A549 (cell line): ENCODE measurements at regions not wholly inside any gene's neighbourhood (a gene's known extent, or its start where the extent isn't known, plus 50 kb on each side); places are given as distances from the start of the nearest gene placed in this dataset.

Source experiments
- ATAC-seq, 2 experiments: fragments of 200-7000 bp in 1 of 2; fragments of >200 bp in 1 of 2; cut with Nextera tagmentation in 1 of 2; cut with Tn5 transposase in 1 of 2; 3 replicates each; pipeline versions ENCODE4 v1.8.0 to v1.9.1; 2018 to 2020; ENCODE audit warnings: mild to moderate bottlenecking in 1 of 2, moderate library complexity in 1 of 2
- CTCF ChIA-PET: fragments of 300-600 bp; sonication (Branson Sonifier 250); formaldehyde crosslinking; extraction: SDS; loops from one replicate; lab custom pipeline; 2021; ENCODE audit warnings: antibody characterized with exemption, inconsistent platforms; lab: Yijun Ruan, JAX
- POLR2A ChIA-PET: fragments of 350-600 bp; formaldehyde crosslinking; extraction: SDS; loops from one replicate; lab custom pipeline; 2021; ENCODE audit warnings: antibody characterized with exemption, inconsistent platforms; lab: Yijun Ruan, JAX
- DNase-seq, 2 experiments: peaks; one replicate each; pipeline versions ENCODE4 v3.0.0 to v3.0.0-alpha.2; 2011 to 2016; ENCODE audit warnings: low read depth in 1 of 2, low spot score in 1 of 2
- FAIRE-seq: peaks from 2 replicates; lab custom pipeline; 2011; peaks lifted over from hg19 to GRCh38; lab: Jason Lieb, UNC
- H3K27ac ChIP-seq, 2 experiments: fragments of >200 bp; sonication (Bioruptor Twin); formaldehyde crosslinking; 3 replicates each; pipeline ENCODE4 v1.5.1; 2016 to 2017
- H3K4me1 ChIP-seq: fragments of >200 bp; sonication (Bioruptor Twin); formaldehyde crosslinking; 3 replicates; pipeline ENCODE4 v1.6.1; 2016
- H3K4me2 ChIP-seq: fragments of >200 bp; sonication (Bioruptor Twin); formaldehyde crosslinking; 3 replicates; pipeline ENCODE4 v1.6.1; 2016
- H3K4me3 ChIP-seq: fragments of >200 bp; sonication (Bioruptor Twin); formaldehyde crosslinking; 3 replicates; pipeline ENCODE4 v1.5.1; 2016
- H3K9me3 ChIP-seq: fragments of >200 bp; sonication (Bioruptor Twin); formaldehyde crosslinking; 3 replicates; pipeline ENCODE4 v1.6.1; 2016
- BHLHE40 ChIP-seq: IDR thresholded peaks from 2 replicates; pipeline ENCODE4 v1.6.1; 2012; ENCODE audit warnings: low read depth, low read length, inconsistent platforms
- CBX2 ChIP-seq: fragments of 200-600 bp; sonication (generic); IDR thresholded peaks from 2 replicates; pipeline ENCODE4 v1.6.1; 2016; ENCODE audit warnings: low read depth, mild to moderate bottlenecking, borderline replicate concordance
- CHD2 ChIP-seq: fragments of 150-350 bp; IDR thresholded peaks from 2 replicates; pipeline ENCODE4 v1.6.1; 2014; ENCODE audit warnings: low read length; ENCODE audit not compliant: partially characterized antibody
- GATA3 ChIP-seq: IDR thresholded peaks from 2 replicates; pipeline ENCODE4 v1.6.1; 2012; ENCODE audit warnings: borderline replicate concordance
- HDAC2 ChIP-seq: fragments of 200-600 bp; sonication (generic); IDR thresholded peaks from 2 replicates; pipeline ENCODE4 v1.6.1; 2016
- MYC ChIP-seq: IDR thresholded peaks from 2 replicates; pipeline ENCODE4 v1.6.1; 2012; ENCODE audit warnings: mild to moderate bottlenecking, inconsistent platforms, low read length, improper control_type of control experiment, borderline replicate concordance
- POLR2A ChIP-seq: IDR thresholded peaks from 2 replicates; pipeline ENCODE4 v1.6.1; 2012; ENCODE audit warnings: mild to moderate bottlenecking, low read length
- POLR2AphosphoS2 ChIP-seq: conservative IDR thresholded peaks from 2 replicates; pipeline ENCODE4 v1.6.1; 2012; ENCODE audit warnings: low read length, improper control_type of control experiment, inconsistent platforms
- RFX5 ChIP-seq: fragments of 450-650 bp; IDR thresholded peaks from 2 replicates; pipeline ENCODE4 v1.7.1; 2014; ENCODE audit warnings: antibody characterized with exemption, mild to moderate bottlenecking, moderate library complexity
- RNF2 ChIP-seq: fragments of 200-600 bp; sonication (generic); IDR thresholded peaks from 2 replicates; pipeline ENCODE4 v1.6.1; 2016; ENCODE audit warnings: low read depth, mild to moderate bottlenecking, antibody characterized with exemption, moderate library complexity, borderline replicate concordance
- TP53 ChIP-seq: fragments of 250-450 bp; sonication (Bioruptor Pico); IDR thresholded peaks from 2 replicates; pipeline ENCODE4 v1.5.0; 2021; ENCODE audit warnings: mild to moderate bottlenecking, moderate library complexity
- WGBS: methylation state at CpG from one replicate; pipeline ENCODE4 v1.1.6; 2017; ENCODE audit errors: missing lambda C conversion rate; 5-methylcytosine and 5-hydroxymethylcytosine counted together
- TF ChIP-seq, protein P1 (sequence below): fragments of 250-450 bp; sonication (Bioruptor Pico); IDR thresholded peaks from 2 replicates; pipeline ENCODE4 v1.5.0; 2020; ENCODE audit warnings: low read depth, mild to moderate bottlenecking, moderate library complexity
- TF ChIP-seq, protein P2 (sequence below): fragments of >200 bp; sonication (Bioruptor Twin); formaldehyde crosslinking; IDR thresholded peaks from 3 replicates; pipeline ENCODE4 v1.6.1; 2016
- TF ChIP-seq, protein P3 (sequence below): fragments of 250-450 bp; sonication (Bioruptor Pico); IDR thresholded peaks from 2 replicates; pipeline ENCODE4 v1.5.0; 2021; ENCODE audit warnings: mild to moderate bottlenecking, moderate library complexity, borderline replicate concordance
- TF ChIP-seq, protein P4 (sequence below): fragments of >200 bp; sonication (Bioruptor Twin); formaldehyde crosslinking; IDR thresholded peaks from 2 replicates; pipeline ENCODE4 v1.6.1; 2016
- TF ChIP-seq, protein P5 (sequence below): IDR thresholded peaks from 2 replicates; pipeline ENCODE4 v1.6.1; 2012; ENCODE audit warnings: low read depth, borderline replicate concordance

DNA sequence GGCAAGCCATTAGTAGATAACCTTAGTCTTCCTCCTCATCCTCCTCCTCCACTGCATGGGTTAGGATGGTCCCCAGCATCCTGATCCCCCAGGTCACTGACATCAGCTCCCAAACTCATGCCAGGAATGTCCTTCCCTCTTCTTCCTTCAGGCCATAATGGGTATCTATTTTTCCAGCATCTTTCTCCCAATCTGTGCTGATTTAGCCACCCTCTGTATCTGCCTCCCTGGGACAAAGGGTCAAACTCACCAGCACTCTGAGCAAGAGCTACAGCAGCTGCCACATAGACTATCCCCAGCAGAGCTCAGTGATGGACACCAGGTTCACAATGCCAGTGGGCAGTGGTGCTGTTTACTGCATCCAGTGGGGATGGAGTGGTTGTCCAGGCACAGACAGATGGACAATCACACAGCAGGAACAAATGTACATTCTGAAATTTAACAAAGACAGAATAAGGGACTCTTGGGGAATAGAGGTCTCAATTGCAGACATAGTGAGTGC lies 115.2 kb upstream of the TOP3B start:
- no peak overlapping the region for H3K4me3 ChIP-seq
- no peak for DNase-seq
- no peak overlapping the region for H3K4me2 ChIP-seq
- no peak overlapping the region for H3K27ac ChIP-seq
- ChIA-PET POLR2A (no interaction called here), CTCF (interaction anchor here (0.8 to 1.0 kb wide), 2 partner anchors 9 to 102 kb away, joined by 3 read pairs; no protein-coding TSS in a partner anchor)
- no peak for FAIRE-seq
- TF ChIP-seq POLR2AphosphoS2 (no peak), CBX2 (no peak), POLR2A (no peak), BHLHE40 (no peak), MYC (no peak), GATA3 (no peak)
- TF ChIP-seq, protein P1, sequence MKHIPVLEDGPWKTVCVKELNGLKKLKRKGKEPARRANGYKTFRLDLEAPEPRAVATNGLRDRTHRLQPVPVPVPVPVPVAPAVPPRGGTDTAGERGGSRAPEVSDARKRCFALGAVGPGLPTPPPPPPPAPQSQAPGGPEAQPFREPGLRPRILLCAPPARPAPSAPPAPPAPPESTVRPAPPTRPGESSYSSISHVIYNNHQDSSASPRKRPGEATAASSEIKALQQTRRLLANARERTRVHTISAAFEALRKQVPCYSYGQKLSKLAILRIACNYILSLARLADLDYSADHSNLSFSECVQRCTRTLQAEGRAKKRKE, result no peak
- TF ChIP-seq, protein P2, sequence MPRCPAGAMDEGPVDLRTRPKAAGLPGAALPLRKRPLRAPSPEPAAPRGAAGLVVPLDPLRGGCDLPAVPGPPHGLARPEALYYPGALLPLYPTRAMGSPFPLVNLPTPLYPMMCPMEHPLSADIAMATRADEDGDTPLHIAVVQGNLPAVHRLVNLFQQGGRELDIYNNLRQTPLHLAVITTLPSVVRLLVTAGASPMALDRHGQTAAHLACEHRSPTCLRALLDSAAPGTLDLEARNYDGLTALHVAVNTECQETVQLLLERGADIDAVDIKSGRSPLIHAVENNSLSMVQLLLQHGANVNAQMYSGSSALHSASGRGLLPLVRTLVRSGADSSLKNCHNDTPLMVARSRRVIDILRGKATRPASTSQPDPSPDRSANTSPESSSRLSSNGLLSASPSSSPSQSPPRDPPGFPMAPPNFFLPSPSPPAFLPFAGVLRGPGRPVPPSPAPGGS, result no peak
- TF ChIP-seq, protein P3, sequence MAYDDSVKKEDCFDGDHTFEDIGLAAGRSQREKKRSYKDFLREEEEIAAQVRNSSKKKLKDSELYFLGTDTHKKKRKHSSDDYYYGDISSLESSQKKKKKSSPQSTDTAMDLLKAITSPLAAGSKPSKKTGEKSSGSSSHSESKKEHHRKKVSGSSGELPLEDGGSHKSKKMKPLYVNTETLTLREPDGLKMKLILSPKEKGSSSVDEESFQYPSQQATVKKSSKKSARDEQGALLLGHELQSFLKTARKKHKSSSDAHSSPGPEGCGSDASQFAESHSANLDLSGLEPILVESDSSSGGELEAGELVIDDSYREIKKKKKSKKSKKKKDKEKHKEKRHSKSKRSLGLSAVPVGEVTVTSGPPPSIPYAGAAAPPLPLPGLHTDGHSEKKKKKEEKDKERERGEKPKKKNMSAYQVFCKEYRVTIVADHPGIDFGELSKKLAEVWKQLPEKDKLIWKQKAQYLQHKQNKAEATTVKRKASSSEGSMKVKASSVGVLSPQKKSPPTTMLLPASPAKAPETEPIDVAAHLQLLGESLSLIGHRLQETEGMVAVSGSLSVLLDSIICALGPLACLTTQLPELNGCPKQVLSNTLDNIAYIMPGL, result no peak
- TF ChIP-seq, protein P4, sequence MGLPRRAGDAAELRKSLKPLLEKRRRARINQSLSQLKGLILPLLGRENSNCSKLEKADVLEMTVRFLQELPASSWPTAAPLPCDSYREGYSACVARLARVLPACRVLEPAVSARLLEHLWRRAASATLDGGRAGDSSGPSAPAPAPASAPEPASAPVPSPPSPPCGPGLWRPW, result no peak
- TF ChIP-seq, protein P5, sequence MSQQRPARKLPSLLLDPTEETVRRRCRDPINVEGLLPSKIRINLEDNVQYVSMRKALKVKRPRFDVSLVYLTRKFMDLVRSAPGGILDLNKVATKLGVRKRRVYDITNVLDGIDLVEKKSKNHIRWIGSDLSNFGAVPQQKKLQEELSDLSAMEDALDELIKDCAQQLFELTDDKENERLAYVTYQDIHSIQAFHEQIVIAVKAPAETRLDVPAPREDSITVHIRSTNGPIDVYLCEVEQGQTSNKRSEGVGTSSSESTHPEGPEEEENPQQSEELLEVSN, result no peak
- H3K9me3 ChIP-seq, result peaks cover 5% of the 10 kb centered on the region; the same call in 1 of the 3 replicates
- ATAC-seq, result no peak
- no peaks in the 10 kb centered on the region for H3K4me1 ChIP-seq

DNA sequence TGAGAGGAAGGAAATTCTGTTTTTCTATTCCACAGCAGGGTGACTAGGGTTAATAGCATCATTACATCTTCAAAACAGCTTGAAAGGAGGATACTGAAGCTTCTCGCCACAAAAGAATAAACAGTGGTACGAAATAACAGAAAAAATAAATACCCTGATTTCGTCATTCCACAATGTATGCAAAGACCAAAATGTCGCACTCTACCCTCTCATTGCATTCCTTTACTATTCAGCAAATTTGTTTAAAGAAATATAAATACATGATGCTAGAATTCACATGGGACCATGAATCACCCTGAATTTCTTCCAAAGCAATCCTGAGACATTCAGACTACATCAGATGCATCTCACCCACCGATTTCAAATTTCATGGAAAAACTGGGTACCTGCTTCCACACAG lies 112.3 kb upstream of the TOP3B start:
- no peak overlapping the region for H3K27ac ChIP-seq
- DNase-seq, result no peak
- no peak overlapping the region for H3K4me2 ChIP-seq
- no peak for ATAC-seq
- H3K4me3 ChIP-seq, result no peak overlapping the region
- CTCF ChIA-PET, result no interaction called here
- WGBS, result 54% methylated on average over 5 of the region's 5 CpGs
- POLR2A ChIA-PET, result interaction anchor here (0.6 kb wide), 1 partner anchor 13 kb away, joined by 3 read pairs; no protein-coding TSS in a partner anchor
- FAIRE-seq, result no peak
- TF ChIP-seq TP53 (CRISPR knock-in tag) (no peak), HDAC2 (no peak), RNF2 (no peak), RFX5 (no peak), CHD2 (no peak)
- TF ChIP-seq, protein P3, result no peak
- TF ChIP-seq, protein P1, result no peak
- H3K9me3 ChIP-seq, result peaks cover 5% of the 10 kb centered on the region; the same call in 1 of the 3 replicates
- no peaks in the 10 kb centered on the region for H3K4me1 ChIP-seq
